HepG2 (cell line): ENCODE measurements at regions not wholly inside any gene's neighbourhood (a gene's known extent, or its start where the extent isn't known, plus 50 kb on each side); places are given as distances from the start of the nearest gene placed in this dataset.
"Not testable (repeated sequence)": the region's sequence is repeated elsewhere in the genome, so short reads cannot be mapped to it uniquely, and the experiment has no call there.

Source experiments
- ATAC-seq: fragments of 200-7000 bp; cut with Tn5 transposase; 3 replicates; pipeline ENCODE4 v1.9.1; 2020; ENCODE audit warnings: mild to moderate bottlenecking, moderate library complexity
- BruUV-seq: library from RNA; stranded (reverse); fragments of 400-500 nt; replicated peaks from 2 replicates; lab custom pipeline; 2021; lab: Mats Ljungman, UMichigan
- CTCF ChIA-PET: fragments of 300-600 bp; formaldehyde crosslinking; extraction: SDS; loops from one replicate; lab custom pipeline; 2021; ENCODE audit warnings: low total read pairs, inconsistent platforms, low intra/inter-chr PET ratio; lab: Yijun Ruan, JAX
- POLR2A ChIA-PET: fragments of 350-600 bp; sonication (Branson Sonifier 250); formaldehyde crosslinking; loops from one replicate; lab custom pipeline; 2020; ENCODE audit warnings: antibody characterized with exemption, inconsistent platforms; lab: Yijun Ruan, JAX
- DNase-seq: peaks from one replicate; pipeline ENCODE4 v3.0.0-alpha.2; 2015; ENCODE audit warnings: low spot score
- FAIRE-seq: peaks from 3 replicates; lab custom pipeline; 2011; peaks lifted over from hg19 to GRCh38; lab: Jason Lieb, UNC
- H2AFZ ChIP-seq: one replicate; pipeline ENCODE4 v1.6.1; 2011; ENCODE audit warnings: low read length, inconsistent platforms
- H3K27ac ChIP-seq: fragments of 300-600 bp; 3 replicates; pipeline ENCODE4 v1.8.0; 2011; ENCODE audit warnings: mixed run types, mild to moderate bottlenecking, mixed read lengths, low read length, inconsistent platforms; ENCODE audit not compliant: insufficient read depth; ENCODE audit errors: extremely low read length
- H3K27me3 ChIP-seq, 2 experiments: fragments of 200-600 bp in 1 of 2; 2 replicates in 1 of 2; 3 replicates in 1 of 2; pipeline versions ENCODE4 v1.6.0 to v1.8.0; 2011; ENCODE audit warnings: low read length in 2 of 2, mild to moderate bottlenecking in 2 of 2, moderate library complexity in 2 of 2, inconsistent platforms in 1 of 2; ENCODE audit not compliant: insufficient read depth in 2 of 2, control insufficient read depth in 1 of 2
- H3K36me3 ChIP-seq, 2 experiments: fragments of 200-600 bp in 1 of 2; replicated peaks in 1 of 2; 2 replicates in 1 of 2; 3 replicates in 1 of 2; pipeline versions ENCODE4 v1.5.1 to v1.8.0; 2011; ENCODE audit warnings: low read length in 2 of 2, inconsistent platforms in 1 of 2; ENCODE audit not compliant: insufficient read depth in 2 of 2, control insufficient read depth in 1 of 2
- H3K4me1 ChIP-seq: 2 replicates; pipeline ENCODE4 v1.5.1; 2012; ENCODE audit warnings: low read length, inconsistent platforms; ENCODE audit not compliant: insufficient read depth
- H3K4me2 ChIP-seq: 2 replicates; pipeline ENCODE4 v1.6.0; 2011; ENCODE audit warnings: low read depth, low read length, inconsistent platforms
- H3K4me3 ChIP-seq, 3 experiments: fragments of 200-600 bp in 1 of 3; sonication (generic), shearing (Covaris generic) in 1 of 3; replicated peaks in 1 of 3; 2 replicates each; pipeline ENCODE4 v1.5.1; 2011 to 2016; ENCODE audit warnings: low read length in 3 of 3, inconsistent platforms in 2 of 3, low read depth in 2 of 3, mild to moderate bottlenecking in 2 of 3, control low read depth in 1 of 3, mixed read lengths in 1 of 3; ENCODE audit not compliant: insufficient read depth in 1 of 3
- H3K79me2 ChIP-seq: one replicate; pipeline ENCODE4 v1.6.1; 2011; ENCODE audit warnings: low read length, inconsistent platforms; ENCODE audit not compliant: insufficient read depth
- H3K9ac ChIP-seq: 2 replicates; pipeline ENCODE4 v1.6.0; 2011; ENCODE audit warnings: mild to moderate bottlenecking, low read depth, low read length, inconsistent platforms; ENCODE audit not compliant: insufficient read depth
- H3K9me3 ChIP-seq: 2 replicates; pipeline ENCODE4 v1.5.1; 2012; ENCODE audit warnings: mild to moderate bottlenecking, low read length
- H4K20me1 ChIP-seq: 2 replicates; pipeline ENCODE4 v1.6.0; 2011; ENCODE audit warnings: inconsistent platforms, mild to moderate bottlenecking, low read length, moderate library complexity; ENCODE audit not compliant: insufficient read depth
- WGBS: methylation state at CpG from one replicate; pipeline ENCODE4 v1.1.6; 2017; ENCODE audit warnings: low lambda C conversion rate; 5-methylcytosine and 5-hydroxymethylcytosine counted together
- in situ Hi-C: cut with HindIII; loops from 2 replicates; pipeline ENCODE4 v1.10.0; 2017; ENCODE audit warnings: low pct_unique_long_range_greater_than_20kb; ENCODE audit not compliant: extremely low pct_ligation_motif_present
- intact Hi-C: fragments of 100-400 bp; cut with micrococcal nuclease; formaldehyde crosslinking; loops from one replicate; pipeline ENCODE4 v1.10.0; 2022; ENCODE audit not compliant: unreplicated experiment

GRCh38 chr4:3926969-3927755 is 161.0 kb downstream of the ADRA2C start:
- intact Hi-C loops, BruUV-seq, H3K27me3 ChIP-seq, POLR2A ChIA-PET, ATAC-seq, H3K4me1 ChIP-seq, H3K27ac ChIP-seq, H4K20me1 ChIP-seq, H3K9me3 ChIP-seq, H3K36me3 ChIP-seq, H3K79me2 ChIP-seq, in situ Hi-C loops, H3K9ac ChIP-seq, H3K4me3 ChIP-seq, H2AFZ ChIP-seq, H3K4me2 ChIP-seq, DNase-seq, CTCF ChIA-PET, FAIRE-seq: not testable (repeated sequence)
- 32% methylated on average over 10 of the region's 11 CpGs for WGBS

GRCh38 chr4:3929431-3929830 is 163.2 kb downstream of the ADRA2C start:
- H3K79me2 ChIP-seq, FAIRE-seq, H3K4me1 ChIP-seq, H3K4me2 ChIP-seq, H3K9ac ChIP-seq, H3K27ac ChIP-seq, H3K9me3 ChIP-seq, H2AFZ ChIP-seq, CTCF ChIA-PET, H3K36me3 ChIP-seq, intact Hi-C loops, H4K20me1 ChIP-seq, H3K27me3 ChIP-seq, ATAC-seq, BruUV-seq, POLR2A ChIA-PET, H3K4me3 ChIP-seq, in situ Hi-C loops, DNase-seq: not testable (repeated sequence)
- 50% methylated on average over 6 of the region's 8 CpGs for WGBS

- CTCF ChIA-PET, H3K4me2 ChIP-seq, H4K20me1 ChIP-seq, in situ Hi-C loops, H3K27ac ChIP-seq, BruUV-seq, H3K9me3 ChIP-seq, H3K4me1 ChIP-seq, H3K27me3 ChIP-seq, H3K36me3 ChIP-seq, intact Hi-C loops, H3K4me3 ChIP-seq, ATAC-seq, H3K9ac ChIP-seq, FAIRE-seq, H3K79me2 ChIP-seq, DNase-seq, H2AFZ ChIP-seq, POLR2A ChIA-PET: not testable (repeated sequence)
- 57% methylated on average over 8 of the region's 8 CpGs for WGBS
Observed at GRCh38 chr4:3932734-3933133, 166.5 kb downstream of the ADRA2C start.

GRCh38 chr4:3935406-3935805 is 169.2 kb downstream of the ADRA2C start:
- CTCF ChIA-PET, POLR2A ChIA-PET, H4K20me1 ChIP-seq, H3K27me3 ChIP-seq, H2AFZ ChIP-seq, in situ Hi-C loops, H3K4me3 ChIP-seq, H3K9me3 ChIP-seq, intact Hi-C loops, H3K9ac ChIP-seq, FAIRE-seq, DNase-seq, BruUV-seq, H3K4me1 ChIP-seq, H3K36me3 ChIP-seq, ATAC-seq, H3K27ac ChIP-seq, H3K4me2 ChIP-seq, H3K79me2 ChIP-seq: not testable (repeated sequence)
- 63% methylated on average over 7 of the region's 10 CpGs for WGBS
